ENCODE measurements at regions not wholly inside any gene's neighbourhood (a gene's known extent, or its start where the extent isn't known, plus 50 kb on each side); places are given as distances from the start of the nearest gene placed in this dataset.

- TF ChIP-seq POLR2A (IDR thresholded peaks at IDR 0.05; ENCODE audit: low read depth, low read length) (no peak), CEBPB (IDR thresholded peaks at IDR 0.05; ENCODE audit: borderline replicate concordance in 1 of 2, low read depth in 2 of 2, low read length in 2 of 2) (no peak), TAF1 (IDR thresholded peaks at IDR 0.05; ENCODE audit: borderline replicate concordance, low read depth, low read length) (no peak), CTCF (IDR thresholded peaks at IDR 0.05 in 2 of 3, conservative IDR thresholded peaks at IDR 0.05 in 1 of 3; ENCODE audit: control insufficient read depth in 2 of 3, extremely low read depth in 1 of 3, insufficient read depth in 1 of 3, low read depth in 3 of 3, low read length in 3 of 3) (no peak), EZH2 (IDR thresholded peaks at IDR 0.05; ENCODE audit: borderline replicate concordance, control insufficient read depth, low read depth, low read length) (no peak), EP300 (IDR thresholded peaks at IDR 0.05; ENCODE audit: borderline replicate concordance in 1 of 2, control insufficient read depth in 1 of 2, low read depth in 2 of 2, low read length in 2 of 2) (no peak), E2F4 (IDR thresholded peaks at IDR 0.05; ENCODE audit: low read depth, low read length) (no peak), WRNIP1 (IDR thresholded peaks at IDR 0.05; ENCODE audit: borderline replicate concordance, low read depth, low read length) (no peak), SIN3A (IDR thresholded peaks at IDR 0.05; ENCODE audit: low read depth, low read length) (no peak), CHD2 (IDR thresholded peaks at IDR 0.05; ENCODE audit: borderline replicate concordance, low read depth, low read length) (no peak), USF2 (IDR thresholded peaks at IDR 0.05; ENCODE audit: borderline replicate concordance, low read depth, low read length) (no peak), EED (IDR thresholded peaks at IDR 0.05; ENCODE audit: low read depth) (no peak), LARP7 (IDR thresholded peaks at IDR 0.05) (no peak), MAX (IDR thresholded peaks at IDR 0.05; ENCODE audit: low read depth, low read length) (no peak)
These were observed 149.0 kb downstream of the KITLG start for GRCh38 chr12:88431246-88431645.
